ENCODE measurements at regions not wholly inside any gene's neighbourhood (a gene's known extent, or its start where the extent isn't known, plus 50 kb on each side); places are given as distances from the start of the nearest gene placed in this dataset.

DNA sequence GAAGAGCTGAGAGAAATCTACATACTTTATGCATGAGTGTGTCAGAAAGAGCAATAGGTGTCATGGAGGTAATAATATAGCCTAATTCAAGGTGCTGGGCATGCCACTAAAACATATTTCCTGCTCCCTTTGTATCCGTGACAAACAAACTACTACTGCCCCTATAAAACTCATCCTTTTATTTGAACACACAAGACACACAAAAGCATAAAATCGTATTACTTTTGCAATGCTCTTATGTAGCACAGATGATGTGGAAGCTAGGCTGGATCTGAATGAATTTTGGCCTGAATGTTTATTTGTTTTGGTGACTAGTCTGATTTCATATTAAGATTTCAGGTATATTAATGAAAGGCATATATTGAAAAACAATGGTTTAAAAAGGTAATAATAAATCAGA lies 239.3 kb upstream of the NEGR1 start:
- TF ChIP-seq, protein P1, sequence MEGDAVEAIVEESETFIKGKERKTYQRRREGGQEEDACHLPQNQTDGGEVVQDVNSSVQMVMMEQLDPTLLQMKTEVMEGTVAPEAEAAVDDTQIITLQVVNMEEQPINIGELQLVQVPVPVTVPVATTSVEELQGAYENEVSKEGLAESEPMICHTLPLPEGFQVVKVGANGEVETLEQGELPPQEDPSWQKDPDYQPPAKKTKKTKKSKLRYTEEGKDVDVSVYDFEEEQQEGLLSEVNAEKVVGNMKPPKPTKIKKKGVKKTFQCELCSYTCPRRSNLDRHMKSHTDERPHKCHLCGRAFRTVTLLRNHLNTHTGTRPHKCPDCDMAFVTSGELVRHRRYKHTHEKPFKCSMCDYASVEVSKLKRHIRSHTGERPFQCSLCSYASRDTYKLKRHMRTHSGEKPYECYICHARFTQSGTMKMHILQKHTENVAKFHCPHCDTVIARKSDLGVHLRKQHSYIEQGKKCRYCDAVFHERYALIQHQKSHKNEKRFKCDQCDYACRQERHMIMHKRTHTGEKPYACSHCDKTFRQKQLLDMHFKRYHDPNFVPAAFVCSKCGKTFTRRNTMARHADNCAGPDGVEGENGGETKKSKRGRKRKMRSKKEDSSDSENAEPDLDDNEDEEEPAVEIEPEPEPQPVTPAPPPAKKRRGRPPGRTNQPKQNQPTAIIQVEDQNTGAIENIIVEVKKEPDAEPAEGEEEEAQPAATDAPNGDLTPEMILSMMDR (IDR thresholded peaks at IDR 0.05; ENCODE audit: borderline replicate concordance, insufficient read depth, low read depth, low read length): no peak
- H3K4me3 ChIP-seq (ENCODE audit: low read depth, low read length): no peak overlapping the region

DNA sequence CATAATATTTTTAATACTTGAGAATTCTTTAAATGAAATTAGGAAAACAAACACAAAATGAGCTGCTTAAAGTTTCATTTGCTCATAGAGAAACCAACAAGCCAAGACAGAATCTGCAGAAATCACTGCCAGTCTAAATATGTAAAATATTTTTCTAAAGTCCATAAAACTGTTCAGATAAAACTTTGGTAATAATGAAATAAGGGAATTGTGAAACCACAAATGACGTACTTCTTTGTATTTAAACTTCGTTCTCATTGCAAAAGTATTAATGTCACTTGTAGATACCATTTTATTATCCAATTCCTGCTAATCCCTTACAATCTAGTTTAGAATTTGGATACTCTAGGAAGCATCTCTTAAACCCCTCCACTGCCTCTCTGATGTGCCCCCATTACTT lies 234.5 kb upstream of the NEGR1 start:
- TF ChIP-seq, protein P1 (IDR thresholded peaks at IDR 0.05; ENCODE audit: borderline replicate concordance, insufficient read depth, low read depth, low read length): no peak
- no peak overlapping the region for H3K4me3 ChIP-seq (ENCODE audit: low read depth, low read length)

DNA sequence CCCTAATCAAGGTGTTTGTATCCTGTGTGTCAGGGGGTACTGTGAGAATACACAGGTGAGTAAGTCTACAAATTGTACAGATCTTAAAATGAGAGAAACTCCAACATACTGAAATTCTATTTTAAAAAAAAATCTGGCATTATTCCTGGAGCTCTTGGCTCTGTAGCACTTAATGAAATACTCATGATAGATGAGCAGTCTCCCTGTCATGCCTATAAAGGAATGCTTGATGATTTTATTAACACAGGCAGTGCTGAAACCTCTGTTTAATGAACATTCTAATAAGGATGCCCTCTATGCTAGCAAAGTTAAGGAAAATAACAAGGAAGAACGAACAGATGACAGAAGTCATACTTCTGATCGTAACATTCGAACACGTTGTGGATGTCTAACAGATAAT lies 233.9 kb upstream of the NEGR1 start:
- no peak overlapping the region for H3K4me3 ChIP-seq (ENCODE audit: low read depth, low read length)
- TF ChIP-seq, protein P1 (IDR thresholded peaks at IDR 0.05; ENCODE audit: borderline replicate concordance, insufficient read depth, low read depth, low read length): no peak

DNA sequence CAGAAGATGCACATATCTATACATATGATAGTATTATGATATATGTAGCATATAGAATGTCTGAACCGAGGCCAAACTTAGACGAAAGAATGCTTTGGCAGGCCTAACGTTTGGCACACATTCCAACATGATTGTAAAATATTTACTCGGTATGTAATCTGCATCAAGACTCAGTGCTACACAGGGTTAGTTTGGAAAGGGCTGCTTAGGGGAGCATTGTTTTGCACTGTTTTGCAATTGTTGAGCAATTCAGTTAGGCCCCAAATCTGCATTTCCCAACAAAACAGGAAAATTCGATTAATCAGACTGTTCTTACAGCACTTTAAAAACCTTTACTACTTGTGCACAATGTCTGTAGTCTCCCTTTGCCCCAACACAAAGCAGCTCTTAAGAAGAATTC lies 216.0 kb upstream of the NEGR1 start:
- TF ChIP-seq, protein P1 (IDR thresholded peaks at IDR 0.05; ENCODE audit: borderline replicate concordance, insufficient read depth, low read depth, low read length): no peak

DNA sequence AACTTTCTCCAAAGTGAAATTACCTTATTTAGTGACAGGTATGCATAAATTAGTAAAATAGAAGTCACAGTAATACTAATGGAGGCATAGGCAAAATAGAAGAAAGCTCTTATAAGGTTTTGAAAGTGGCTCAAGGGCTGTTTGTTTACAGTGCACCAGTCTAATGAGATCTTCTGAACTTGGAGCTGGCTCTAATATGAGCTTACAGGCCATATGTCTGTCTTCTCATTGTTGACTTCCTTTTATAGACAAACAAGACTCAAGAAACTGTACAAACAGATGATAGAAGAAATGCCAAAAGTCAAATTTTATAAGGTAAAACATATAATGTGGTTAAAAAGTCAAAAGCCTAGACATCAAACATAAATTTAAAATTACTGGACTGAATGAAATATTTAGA lies 207.5 kb upstream of the NEGR1 start:
- H3K4me3 ChIP-seq (ENCODE audit: low read depth, low read length): no peak overlapping the region

More for the DNA sequence above, 216.0 kb upstream of the NEGR1 start:
- no peak overlapping the region for H3K4me3 ChIP-seq (ENCODE audit: low read depth, low read length)

DNA sequence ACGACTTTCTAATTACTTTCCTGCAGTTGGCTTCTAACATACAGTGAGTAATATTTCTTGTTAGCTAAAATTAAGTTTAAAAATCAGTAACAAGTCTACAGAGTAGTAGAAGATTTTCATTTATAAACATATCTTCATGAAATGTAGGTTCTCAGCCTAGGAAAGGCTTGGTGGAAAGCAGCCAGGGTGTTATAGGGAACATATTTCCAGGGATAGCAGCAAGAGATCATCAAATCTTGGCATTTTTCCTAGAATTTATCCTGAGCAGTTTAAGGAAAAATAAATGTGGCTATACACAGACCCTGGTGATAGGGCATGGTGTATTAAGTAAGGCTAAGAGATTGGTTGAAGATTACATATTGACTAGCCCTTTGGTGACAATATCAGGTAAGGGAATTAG lies 203.5 kb upstream of the NEGR1 start:
- TF ChIP-seq, protein P1 (IDR thresholded peaks at IDR 0.05; ENCODE audit: borderline replicate concordance, insufficient read depth, low read depth, low read length): no peak
- no peak overlapping the region for H3K4me3 ChIP-seq (ENCODE audit: low read depth, low read length)

More for the DNA sequence above, 207.5 kb upstream of the NEGR1 start:
- TF ChIP-seq, protein P1 (IDR thresholded peaks at IDR 0.05; ENCODE audit: borderline replicate concordance, insufficient read depth, low read depth, low read length): no peak

DNA sequence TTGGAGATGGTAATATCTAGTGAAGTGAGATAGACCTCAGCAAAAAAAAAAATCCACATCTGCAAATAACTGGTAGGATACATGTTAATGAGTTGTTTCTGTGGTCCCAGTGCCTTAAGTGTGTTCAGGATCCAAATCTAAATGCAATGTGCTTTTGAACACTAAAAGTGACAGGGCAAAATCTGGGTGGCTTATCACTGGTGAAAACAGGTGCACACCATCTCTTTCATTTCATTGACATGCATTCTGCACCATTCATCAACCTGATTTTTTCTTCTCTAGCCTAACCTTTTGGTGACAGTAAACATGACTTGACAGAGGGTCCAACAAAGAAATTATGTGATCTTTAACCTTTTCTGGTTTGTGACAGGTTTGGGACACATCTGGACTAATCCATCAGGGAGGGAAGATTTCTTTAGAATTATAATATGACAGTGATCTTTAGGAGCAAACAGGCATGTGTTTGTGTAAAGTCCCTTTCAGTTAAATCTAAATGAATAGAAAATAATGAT lies 201.6 kb upstream of the NEGR1 start:
- H3K4me3 ChIP-seq (ENCODE audit: low read depth, low read length): no peak overlapping the region
- TF ChIP-seq, protein P1 (IDR thresholded peaks at IDR 0.05; ENCODE audit: borderline replicate concordance, insufficient read depth, low read depth, low read length): no peak

All from GM12875 (cell line).